SK-MEL-5 (cell line): ENCODE measurements at regions not wholly inside any gene's neighbourhood (a gene's known extent, or its start where the extent isn't known, plus 50 kb on each side); places are given as distances from the start of the nearest gene placed in this dataset.

Experiments
- DNase-seq: peaks from one replicate; pipeline ENCODE4 v3.0.0-alpha.2; 2016; ENCODE audit warnings: low read depth, low spot score
- in situ Hi-C: cut with HindIII; loops from 2 replicates; pipeline ENCODE4 v1.10.0; 2016; ENCODE audit warnings: low sequenced_read_pairs, high pct_unique_total_duplicates, low pct_unique_long_range_greater_than_20kb

- DNase-seq = no peak
- in situ Hi-C loops = loop anchor here (25.0 kb wide), 1 partner anchor 188 kb away; no protein-coding TSS in a partner anchor
These were observed 64.9 kb downstream of the MCFD2 start for GRCh38 chr2:46850742-46851141.

DNA sequence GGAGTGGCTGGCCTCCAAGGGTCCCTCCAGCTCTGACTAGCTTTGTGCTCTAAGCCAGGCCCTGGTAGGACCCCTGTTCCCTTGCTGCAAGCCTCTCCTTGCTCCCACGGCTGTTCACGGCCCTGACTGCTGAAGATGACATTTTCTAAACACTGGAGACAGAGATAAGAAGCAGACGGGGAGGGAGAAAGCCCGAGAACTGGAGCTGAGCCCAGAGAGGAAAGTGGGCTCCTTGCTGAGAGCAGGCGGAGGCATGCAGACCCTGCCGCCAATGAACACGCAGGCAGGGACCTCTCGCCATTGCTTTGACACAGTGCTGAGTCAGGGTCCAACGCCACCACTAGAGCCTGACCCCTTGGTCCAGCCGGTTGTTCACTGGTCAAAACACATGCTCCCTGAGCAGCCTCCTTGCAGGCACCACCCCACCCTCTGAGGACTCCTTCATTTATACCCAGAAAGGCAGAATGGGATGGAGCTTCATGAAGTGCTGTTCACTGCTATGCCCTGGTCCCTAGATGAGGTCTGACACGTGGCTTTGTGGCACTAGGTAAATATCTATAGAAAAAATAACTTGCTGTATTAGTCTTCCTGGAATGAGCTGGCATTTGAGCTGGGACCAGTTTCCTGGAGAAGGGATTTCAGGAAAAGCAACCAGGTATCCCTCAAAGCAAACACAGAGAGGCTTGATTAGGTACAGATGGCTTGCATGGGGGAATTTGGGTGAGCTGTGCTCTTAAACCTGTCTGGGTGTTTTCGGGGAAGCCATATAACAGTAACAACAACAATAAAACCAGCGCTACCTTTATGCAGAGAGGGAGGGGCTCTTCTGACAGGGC is 65.7 kb downstream of the MCFD2 start:
- in situ Hi-C loops = loop anchor here (25.0 kb wide), 1 partner anchor 188 kb away; no protein-coding TSS in a partner anchor
- no peak for DNase-seq

DNA sequence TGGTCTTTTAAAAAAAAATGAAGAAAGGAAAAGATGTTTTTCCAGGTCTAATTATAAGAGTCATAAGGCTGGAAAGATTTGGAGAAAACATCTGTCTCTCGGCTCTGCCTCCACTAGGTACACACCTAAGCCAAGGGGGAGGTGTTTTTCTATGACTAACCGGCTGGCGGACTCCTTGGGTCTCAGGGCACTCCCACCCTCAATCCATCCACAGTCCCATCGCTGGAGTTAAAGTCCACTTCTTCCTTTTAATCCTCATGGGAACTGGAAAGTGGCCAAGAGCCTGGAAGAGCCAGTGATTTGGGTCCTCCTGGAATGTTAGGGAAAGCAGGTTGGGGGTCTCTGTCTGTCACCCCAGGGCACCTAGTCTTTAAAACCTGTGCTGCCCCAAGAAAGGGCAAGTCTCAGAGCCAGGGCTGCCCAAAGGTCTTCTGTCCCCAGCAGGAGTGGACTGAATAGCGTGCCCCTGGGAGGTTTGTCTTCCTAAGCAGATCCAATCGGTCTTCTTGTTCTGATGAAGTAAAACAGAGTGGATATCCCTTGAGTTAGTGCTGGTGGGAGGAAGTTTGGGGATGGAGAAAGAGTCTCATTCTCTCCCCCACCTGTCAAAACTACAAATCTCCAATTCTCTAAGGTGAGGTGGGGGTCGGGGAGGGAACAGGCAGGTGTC is 66.4 kb downstream of the MCFD2 start:
- DNase-seq = no peak
- in situ Hi-C loops = no loop called here

DNA sequence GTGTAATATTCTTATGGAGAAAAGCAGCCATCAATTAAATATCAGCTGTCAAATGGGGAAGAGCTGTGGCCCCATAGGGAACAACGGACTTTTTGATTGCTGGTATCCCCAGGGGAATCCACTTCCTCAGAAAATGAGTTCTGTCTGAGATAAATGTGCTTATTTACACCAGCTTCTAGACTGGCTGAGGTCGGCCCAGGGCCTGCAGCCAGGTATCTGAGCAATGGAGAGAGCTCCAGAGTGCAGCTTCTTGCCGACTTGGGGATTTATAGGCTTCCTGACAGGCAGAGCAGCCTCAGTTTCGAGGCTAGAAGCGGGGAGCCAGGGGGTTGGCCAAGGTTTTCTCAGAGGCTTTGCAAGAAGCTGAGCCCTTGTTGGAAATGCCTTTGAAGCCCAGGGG is 67.2 kb downstream of the MCFD2 start:
- DNase-seq = peak; percentile 88
- in situ Hi-C loops = no loop called here

DNA sequence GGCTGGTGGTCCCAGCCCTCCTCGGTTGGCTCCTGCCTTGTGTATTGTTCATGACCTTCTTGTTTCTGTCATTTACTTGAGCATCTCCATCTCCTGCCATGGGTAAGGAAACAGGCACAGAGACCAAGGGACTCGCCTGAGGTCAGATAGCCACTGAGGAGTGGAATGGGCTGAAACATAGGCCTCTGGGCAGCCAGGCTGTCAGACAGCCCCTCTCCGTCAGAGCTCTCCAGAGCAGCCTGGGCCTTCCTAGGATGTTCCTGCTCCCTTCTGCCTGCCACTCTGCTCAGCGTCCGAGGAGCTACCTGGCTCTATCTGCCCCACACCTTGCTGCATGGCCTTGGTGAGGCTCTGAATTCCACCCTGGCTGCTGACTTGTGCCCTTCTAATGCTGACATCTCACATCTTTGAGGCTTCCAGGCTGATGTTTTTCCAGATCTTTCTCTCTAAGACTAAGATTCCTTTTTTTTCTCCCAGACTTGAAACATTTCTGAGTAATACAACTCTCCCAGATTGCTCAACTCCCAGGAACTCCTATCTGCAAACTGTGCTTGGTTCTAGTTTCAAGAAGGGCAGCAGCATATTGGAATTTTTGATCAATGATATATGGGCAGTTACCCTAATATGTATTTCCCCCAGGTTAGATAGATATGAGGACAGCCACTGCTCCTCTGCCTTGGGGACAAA is 67.7 kb downstream of the MCFD2 start:
- DNase-seq = no peak
- in situ Hi-C loops = no loop called here

DNA sequence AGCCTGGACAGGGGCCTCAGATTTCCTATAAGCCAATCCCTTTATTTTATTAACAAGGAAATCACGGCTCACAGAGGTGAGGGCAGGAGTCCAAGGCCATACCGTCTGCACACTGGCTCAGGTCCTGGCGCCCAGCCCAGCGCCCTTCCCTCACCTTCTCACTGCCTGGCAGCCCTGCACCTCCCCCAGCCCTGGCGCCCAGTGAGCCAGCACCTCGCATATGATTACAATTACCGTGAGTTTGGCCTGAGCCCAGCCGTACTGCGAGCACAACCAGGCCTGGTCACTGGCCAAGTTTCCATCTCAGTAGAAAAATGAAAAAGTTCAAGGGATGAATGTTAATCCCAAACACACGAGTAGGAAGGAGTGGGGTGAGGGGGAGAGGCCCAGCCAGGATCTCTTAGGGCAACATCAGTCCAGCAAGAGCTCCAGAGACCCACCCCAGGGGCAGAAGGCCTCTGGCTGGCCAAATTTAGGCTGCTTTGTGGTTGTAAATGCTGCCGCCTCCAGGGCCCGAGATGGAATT is 68.4 kb downstream of the MCFD2 start:
- DNase-seq = no peak
- in situ Hi-C loops = no loop called here

DNA sequence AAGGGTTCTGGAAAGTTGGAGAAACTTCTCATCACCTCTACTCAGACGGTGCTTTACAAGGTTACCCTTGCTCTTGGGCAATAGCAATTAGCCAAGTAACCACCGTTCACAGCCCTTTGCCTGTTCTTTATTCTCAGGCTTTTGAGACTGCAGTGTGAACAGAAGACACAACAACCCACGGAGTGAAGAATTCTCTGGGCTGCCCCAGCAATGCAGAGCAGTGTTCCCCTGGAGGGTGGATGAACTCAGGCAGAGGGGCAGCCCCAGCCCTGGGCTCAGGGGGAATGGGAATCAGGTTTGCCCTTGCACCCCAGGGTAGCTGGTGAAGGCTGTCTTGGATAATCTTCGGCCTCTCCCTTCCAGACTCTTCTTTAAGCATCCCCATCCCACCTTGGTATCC is 69.1 kb downstream of the MCFD2 start:
- no peak for DNase-seq
- in situ Hi-C loops = no loop called here

GRCh38 chr2:46845542-46846486 is 69.8 kb downstream of the MCFD2 start:
- in situ Hi-C loops = no loop called here
- DNase-seq = no peak

- DNase-seq = no peak
- in situ Hi-C loops = no loop called here
These were observed 71.2 kb downstream of the MCFD2 start for GRCh38 chr2:46844443-46844842.

DNA sequence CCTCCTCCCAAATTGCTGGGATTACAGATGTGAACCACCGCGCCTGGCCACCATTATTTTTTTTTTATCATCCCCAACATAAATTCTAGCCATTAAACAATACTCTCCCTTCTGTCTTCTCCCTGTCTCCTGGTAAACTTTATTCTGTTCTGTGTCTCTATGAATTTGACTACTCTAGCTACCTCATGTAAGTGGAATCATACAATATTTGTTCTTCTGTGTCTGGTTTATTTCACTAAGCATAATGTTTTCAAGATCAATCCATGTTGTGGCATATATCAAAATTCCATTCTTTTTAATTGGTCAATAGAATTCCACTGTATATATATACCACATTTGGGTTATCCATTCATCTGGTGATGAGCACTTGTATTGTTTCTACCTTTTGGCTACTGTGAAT is 71.6 kb downstream of the MCFD2 start:
- in situ Hi-C loops = no loop called here
- DNase-seq = no peak

DNA sequence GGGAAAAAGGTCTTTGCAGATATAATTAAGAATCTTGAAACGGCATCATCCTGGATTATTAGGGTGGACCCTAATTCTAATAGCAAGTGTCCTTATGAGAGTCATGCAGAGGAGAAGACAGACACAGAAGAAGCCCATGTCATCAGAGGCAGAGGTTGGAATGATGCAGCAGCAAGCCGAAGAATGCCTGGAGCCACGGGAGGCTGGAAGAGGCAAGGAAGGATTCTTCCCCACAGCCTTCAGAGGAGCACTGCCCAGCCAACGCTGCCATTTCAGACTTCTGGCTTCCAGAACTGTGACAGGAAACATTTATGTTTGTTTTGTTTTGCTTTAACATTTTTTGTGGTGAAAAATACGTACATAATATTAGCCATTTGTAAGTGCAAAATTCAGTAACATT is 72.3 kb downstream of the MCFD2 start:
- in situ Hi-C loops = no loop called here
- DNase-seq = no peak

DNA sequence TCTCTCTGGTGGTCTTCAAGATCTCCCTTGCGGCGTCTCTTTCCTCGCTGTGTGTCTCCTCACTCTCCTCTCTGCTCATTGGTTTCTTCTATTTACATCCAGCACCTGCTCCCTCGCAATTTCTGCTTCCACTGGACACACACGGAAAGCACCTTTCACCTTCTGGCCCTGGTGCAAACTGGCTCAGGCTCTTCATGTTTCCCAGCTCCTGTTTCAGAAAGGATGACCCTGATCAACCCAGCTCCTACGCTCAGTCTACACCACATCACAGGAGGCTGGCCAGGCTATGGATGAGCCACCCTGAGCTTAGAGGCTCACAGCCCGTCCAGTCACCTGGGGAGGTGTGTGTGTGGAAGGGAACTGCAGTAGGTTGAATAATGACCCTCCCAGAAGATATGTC is 72.7 kb downstream of the MCFD2 start:
- DNase-seq = no peak
- in situ Hi-C loops = no loop called here

DNA sequence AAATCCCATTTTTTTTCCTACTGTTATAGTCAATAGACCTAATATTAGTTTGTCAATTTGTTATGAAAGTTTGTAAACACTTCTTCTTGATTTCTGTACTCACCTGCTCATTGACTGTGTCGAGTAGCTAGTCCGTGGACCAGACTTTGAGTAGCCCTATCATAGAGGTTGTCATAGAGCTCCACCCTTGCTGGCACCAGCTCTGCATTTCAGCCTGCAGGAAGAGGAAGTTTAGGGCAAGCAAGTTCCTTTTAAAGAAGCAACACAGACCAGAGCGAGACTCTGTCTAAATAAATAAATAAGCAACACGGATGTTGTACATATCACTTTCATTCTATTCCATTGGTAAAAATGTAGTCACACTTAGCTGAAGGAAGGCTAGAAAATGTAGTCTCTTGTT is 74.0 kb downstream of the MCFD2 start:
- DNase-seq = no peak
- in situ Hi-C loops = no loop called here

DNA sequence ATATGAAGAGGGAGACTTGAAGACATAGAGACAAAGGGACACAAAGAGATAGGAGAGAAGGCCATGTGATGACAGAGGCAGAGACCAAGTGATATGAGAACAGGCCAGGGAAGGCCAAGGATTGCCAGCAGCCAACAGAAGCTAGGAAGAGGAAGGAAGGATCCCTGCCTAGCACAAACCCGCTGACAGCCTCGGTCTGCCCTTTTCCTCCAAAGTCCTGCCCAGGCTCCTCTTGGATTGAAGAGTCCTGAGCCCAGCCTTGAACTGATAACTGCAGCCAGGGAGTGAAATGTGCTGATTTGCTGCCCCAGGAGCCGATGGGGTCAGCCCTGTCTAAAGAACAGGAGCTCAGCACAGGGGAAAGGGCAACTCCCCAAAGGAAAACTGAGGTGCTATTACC is 76.6 kb downstream of the MCFD2 start:
- no peak for DNase-seq
- in situ Hi-C loops = no loop called here

DNA sequence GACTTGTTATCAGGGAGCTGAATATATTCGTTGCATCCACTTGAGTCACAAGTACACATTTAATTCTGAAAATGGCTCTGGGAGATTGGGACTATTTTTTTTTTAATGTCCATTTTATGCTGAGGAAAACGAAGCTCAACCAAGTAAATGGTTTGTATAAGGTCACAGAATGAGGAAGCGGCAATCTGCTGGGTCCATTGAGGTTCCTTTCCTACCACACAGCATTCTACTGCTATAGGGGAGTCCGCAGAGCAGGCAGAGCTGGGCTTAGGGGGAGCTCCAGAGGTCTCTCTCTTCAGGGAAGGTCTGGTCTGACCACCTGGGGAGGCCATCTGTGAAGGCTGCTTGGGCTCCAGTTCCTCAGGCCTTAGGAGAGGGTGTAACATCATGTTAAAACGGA is 77.9 kb downstream of the MCFD2 start:
- DNase-seq = no peak
- in situ Hi-C loops = no loop called here

- DNase-seq = no peak
- in situ Hi-C loops = no loop called here
These were observed 78.5 kb downstream of the MCFD2 start for GRCh38 chr2:46837112-46837454.

- in situ Hi-C loops = no loop called here
- peak; percentile 76 for DNase-seq
These were observed 79.1 kb downstream of the MCFD2 start for GRCh38 chr2:46836295-46837111.
